Sigmoid colon (tissue), 3 donors: ENCODE measurements at regions not wholly inside any gene's neighbourhood (a gene's known extent, or its start where the extent isn't known, plus 50 kb on each side); places are given as distances from the start of the nearest gene placed in this dataset.

Source experiments
- POLR2A ChIP-seq, 2 donors: fragments of 450-650 bp; IDR thresholded peaks; one replicate each; pipeline ENCODE4 v1.6.1; 2016; ENCODE audit warnings: antibody characterized with exemption in 2 of 2, mild to moderate bottlenecking in 2 of 2, moderate library complexity in 2 of 2
- TF ChIP-seq, protein P1 (sequence below), 4 experiments: fragments of 450-650 bp in 3 of 4; fragments of 200-600 bp in 1 of 4; IDR thresholded peaks; one replicate each; pipeline ENCODE4 v1.5.1; 2016 to 2019; ENCODE audit warnings: antibody characterized with exemption in 4 of 4, mild to moderate bottlenecking in 3 of 4, moderate library complexity in 2 of 4

DNA sequence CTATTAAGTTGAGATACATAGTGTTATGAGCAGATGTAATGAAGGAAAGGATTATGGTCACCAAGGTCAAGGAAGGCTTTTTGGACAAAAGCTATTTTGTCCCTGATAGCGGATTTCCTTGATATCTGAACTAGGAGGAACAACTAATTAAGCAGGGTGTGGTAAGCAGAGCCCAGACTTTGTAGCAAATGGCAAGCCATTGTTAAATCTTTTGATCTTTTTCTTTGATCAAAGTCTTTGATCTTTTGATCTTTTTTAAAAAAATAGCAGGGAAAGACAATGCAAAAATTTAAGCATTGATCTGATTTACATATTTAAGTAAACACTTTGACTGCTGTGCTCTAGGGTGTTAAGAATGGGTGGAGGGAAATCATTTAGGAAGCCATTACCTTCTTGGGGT lies 1242.0 kb downstream of the MAT2B start:
- TF ChIP-seq, protein P1, sequence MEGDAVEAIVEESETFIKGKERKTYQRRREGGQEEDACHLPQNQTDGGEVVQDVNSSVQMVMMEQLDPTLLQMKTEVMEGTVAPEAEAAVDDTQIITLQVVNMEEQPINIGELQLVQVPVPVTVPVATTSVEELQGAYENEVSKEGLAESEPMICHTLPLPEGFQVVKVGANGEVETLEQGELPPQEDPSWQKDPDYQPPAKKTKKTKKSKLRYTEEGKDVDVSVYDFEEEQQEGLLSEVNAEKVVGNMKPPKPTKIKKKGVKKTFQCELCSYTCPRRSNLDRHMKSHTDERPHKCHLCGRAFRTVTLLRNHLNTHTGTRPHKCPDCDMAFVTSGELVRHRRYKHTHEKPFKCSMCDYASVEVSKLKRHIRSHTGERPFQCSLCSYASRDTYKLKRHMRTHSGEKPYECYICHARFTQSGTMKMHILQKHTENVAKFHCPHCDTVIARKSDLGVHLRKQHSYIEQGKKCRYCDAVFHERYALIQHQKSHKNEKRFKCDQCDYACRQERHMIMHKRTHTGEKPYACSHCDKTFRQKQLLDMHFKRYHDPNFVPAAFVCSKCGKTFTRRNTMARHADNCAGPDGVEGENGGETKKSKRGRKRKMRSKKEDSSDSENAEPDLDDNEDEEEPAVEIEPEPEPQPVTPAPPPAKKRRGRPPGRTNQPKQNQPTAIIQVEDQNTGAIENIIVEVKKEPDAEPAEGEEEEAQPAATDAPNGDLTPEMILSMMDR (IDR thresholded peaks at IDR 0.05) = no peak
- no peak for TF ChIP-seq POLR2A (IDR thresholded peaks at IDR 0.05)
